ENCODE measurements at regions not wholly inside any gene's neighbourhood (a gene's known extent, or its start where the extent isn't known, plus 50 kb on each side); places are given as distances from the start of the nearest gene placed in this dataset.

DNA sequence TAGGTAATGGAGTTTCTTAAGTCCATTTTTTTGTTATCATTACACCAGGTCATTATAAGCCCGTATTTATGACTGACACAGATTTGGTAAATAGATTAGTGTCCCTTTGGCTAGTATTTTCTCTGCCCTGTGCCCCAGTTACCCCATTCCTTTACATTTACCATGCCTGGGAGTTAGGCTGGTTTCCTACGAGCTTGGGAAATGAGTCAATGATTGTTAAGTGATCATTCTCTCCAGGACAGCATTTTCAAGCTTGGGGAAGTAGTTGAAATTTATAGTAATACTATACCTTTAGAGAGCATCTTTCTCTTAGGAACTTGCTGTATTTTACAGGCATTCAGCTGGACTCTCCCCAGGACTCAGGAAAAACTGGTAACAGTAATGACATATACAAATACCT is 573.1 kb downstream of the TLE4 start:
- no peak for TF ChIP-seq ZNF274 (IDR thresholded peaks at IDR 0.05; ENCODE audit: low read depth, low read length)
- no peak overlapping the region for H3K4me3 ChIP-seq (ENCODE audit: low read length)

DNA sequence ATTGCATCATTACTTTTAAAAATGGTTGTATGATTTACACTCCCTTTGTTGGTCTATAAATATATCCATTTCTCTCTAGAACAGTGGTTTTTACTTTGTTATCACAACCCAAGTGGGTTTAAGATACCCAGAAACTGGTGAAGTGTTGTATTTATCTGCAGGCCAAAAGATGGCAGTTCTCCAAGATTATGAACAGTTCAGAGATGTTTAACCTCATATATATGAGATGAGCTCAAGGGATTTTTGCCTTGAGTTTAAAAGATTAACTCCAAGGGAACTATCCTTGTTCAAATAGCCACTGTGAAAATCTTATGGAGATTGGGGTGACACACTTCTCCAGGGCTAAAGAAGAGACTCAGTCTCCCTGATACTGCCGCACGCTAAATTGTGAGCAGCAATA is 572.6 kb downstream of the TLE4 start:
- TF ChIP-seq ZNF274 (IDR thresholded peaks at IDR 0.05; ENCODE audit: low read depth, low read length) = no peak
- H3K4me3 ChIP-seq (ENCODE audit: low read length) = no peak overlapping the region

DNA sequence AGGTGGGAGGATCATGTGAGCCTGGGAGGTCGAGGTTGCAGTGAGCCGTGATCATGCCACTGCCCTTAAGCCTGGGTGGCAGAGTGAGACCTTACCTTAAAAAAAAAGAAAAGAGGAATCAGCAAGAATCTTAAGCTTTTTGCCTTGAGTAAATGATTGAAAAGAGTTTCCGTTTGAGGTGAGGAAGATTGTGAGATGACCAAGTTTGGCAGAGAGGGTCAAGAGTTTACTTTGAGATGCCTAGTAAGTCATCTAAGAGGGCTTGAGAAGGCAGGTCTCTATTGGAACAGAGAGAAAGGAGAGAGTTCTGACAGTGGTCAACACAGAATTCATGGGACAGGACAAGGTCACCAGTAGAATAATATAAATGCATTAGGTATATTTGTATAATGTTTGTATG is 572.1 kb downstream of the TLE4 start:
- no peak overlapping the region for H3K4me3 ChIP-seq (ENCODE audit: low read length)
- TF ChIP-seq ZNF274 (IDR thresholded peaks at IDR 0.05; ENCODE audit: low read depth, low read length) = no peak

DNA sequence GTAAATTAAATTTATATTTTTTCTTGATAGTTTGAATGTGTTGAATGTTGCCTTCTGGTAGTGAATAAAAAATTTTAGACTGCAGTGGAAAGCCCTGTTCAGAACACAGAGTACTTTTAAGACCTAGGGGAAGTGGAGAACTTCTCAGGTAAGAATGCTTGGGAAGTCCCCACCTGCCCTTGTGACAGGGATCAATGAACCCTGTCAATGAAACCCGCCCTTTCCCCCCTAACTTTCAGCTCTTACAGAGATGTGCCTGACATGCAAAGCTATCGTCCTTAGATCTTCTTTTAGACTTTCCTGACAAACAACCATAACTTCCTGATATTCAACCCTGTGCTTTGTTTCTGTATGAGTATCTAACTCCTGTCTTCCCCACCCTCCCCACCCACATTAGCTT is 562.7 kb downstream of the TLE4 start:
- H3K4me3 ChIP-seq (ENCODE audit: low read length) = no peak overlapping the region
- no peak for TF ChIP-seq ZNF274 (IDR thresholded peaks at IDR 0.05; ENCODE audit: low read depth, low read length)

DNA sequence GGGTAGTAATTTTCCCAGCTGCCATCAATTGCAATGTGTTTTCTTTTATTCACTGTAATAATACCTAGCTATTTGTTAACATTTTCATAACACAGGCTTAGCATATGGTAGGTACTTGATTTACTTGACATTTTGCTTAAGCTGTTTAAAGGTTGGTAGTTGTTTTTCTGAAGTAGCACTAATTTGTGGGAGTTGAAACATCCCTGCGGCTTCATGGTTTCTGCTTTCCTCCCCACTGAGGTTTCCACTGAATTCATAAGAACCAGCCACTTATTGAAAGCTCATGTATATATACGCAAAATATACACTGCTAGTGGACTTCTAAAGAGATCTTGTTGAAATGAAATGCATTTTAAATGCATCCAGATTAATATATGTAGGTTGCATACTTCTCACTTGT is 559.9 kb downstream of the TLE4 start:
- no peak overlapping the region for H3K4me3 ChIP-seq (ENCODE audit: low read length)
- no peak for TF ChIP-seq ZNF274 (IDR thresholded peaks at IDR 0.05; ENCODE audit: low read depth, low read length)

DNA sequence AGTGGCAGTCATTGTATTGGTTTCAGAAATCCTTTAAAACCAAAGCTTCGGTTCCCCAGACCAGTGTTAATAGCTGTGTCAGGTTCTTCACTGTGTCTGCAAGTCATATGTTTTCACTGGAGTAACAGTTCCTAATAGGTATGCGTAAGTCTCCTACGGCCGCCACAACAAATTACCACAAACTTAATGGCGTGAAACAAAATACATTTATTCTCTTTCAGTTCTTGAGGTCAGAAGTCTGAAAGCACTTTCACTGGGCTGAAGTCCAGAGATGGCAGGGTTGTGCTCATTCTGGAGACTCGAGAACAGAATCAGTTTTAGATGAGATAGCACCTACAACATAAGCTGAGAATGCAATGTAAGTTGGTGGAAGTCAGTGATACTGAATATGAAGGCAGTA is 556.2 kb downstream of the TLE4 start:
- no peak overlapping the region for H3K4me3 ChIP-seq (ENCODE audit: low read length)
- no peak for TF ChIP-seq ZNF274 (IDR thresholded peaks at IDR 0.05; ENCODE audit: low read depth, low read length)

DNA sequence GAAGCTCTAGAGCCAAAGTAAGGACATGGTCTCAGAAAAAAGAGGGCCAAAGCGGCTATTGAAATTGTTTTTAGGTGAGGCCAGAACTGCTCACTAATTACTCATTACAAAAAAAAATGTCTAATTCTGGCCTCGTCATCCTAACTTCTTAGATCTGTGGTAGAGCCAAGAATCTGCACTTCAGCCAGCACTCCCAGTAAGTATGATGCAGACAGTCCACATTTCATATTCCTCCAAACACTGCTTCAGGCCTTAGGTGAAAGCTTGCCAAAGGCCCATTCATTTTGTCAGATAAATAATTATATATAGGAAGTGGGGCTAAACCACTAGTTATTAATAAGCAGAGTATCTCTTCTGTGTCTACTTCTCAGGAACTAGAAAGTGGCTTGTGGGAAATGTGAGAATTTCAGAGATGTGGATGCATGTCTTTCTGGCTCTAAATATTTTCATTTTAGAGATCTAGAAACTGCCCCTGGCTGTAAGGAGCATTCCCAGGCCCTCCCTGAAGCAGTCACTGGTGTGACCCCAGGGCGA is 554.0 kb downstream of the TLE4 start:
- TF ChIP-seq ZNF274 (IDR thresholded peaks at IDR 0.05; ENCODE audit: low read depth, low read length) = no peak
- H3K4me3 ChIP-seq (ENCODE audit: low read length) = no peak overlapping the region

DNA sequence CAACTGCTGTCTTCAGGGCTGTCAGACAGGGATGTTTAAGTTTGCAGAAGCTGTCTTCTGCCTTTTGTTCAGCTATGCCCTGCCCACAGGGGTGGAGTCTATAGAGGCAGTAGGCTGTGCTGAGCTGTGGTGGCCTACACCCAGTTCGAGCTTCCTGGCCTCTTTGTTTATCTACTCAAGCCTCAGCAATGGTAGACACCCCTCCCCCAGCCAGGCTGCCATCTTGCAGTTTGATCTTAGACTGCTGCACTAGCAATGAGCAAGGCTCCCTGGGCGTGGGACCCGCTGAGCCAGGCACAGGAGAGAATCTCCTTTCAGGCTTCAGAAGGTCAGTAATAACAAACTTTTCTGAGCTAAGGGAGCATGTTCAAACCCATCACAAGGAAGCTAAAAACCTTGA is 545.3 kb downstream of the TLE4 start:
- no peak overlapping the region for H3K4me3 ChIP-seq (ENCODE audit: low read length)
- TF ChIP-seq ZNF274 (IDR thresholded peaks at IDR 0.05; ENCODE audit: low read depth, low read length) = no peak

DNA sequence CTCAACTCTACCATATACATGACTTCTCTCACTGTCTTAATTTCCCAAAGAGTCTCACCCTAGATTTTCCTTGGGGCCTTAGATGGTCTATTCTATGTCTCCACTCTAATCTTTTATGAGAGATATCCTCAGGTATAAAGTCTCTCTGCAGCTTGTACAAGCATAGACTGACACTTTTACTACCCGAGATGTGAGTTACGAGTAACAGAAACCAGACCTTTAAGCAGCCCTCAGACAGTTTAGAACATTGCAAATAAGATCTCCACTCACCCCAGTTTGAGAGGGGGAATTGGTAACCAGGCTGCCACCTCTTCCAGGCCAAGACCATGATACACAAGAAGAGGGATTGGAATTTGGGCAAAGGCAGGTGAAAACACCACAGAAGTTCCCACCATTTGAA is 542.5 kb downstream of the TLE4 start:
- H3K4me3 ChIP-seq (ENCODE audit: low read length) = no peak overlapping the region
- TF ChIP-seq ZNF274 (IDR thresholded peaks at IDR 0.05; ENCODE audit: low read depth, low read length) = no peak

DNA sequence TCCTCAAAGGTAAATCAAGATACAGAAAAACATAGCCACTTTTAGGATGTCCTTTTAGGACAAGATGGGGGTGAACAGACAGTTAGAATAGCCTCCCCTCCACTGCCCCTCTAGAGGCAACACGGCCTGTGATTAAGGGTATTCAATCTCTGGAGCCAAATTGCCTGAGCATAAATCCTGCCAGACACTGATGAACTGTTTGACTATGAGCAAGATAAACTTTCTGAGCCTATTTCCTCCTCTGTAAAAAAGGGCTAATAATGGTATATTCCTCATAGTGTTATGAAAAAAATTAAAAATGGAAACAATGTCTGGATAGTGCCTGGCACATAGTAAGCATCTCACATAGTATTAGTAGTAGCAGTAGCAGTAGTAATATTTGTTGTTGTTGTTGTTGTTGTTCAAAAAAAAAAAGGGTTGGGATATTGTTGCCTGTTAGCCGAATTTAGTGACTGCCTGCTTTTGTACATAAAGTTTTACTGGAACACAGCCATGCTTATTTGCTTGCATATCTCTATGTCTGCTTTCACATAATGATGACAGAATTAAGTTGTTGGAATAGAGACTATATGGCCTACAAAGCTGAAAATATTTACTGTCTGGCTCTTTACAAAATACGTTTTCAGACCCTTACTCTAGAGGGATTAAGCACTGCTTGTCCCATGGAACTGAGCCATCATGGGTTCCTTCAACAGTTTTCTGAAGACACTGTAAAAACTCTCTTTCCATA is 536.3 kb downstream of the TLE4 start:
- no peak for TF ChIP-seq ZNF274 (IDR thresholded peaks at IDR 0.05; ENCODE audit: low read depth, low read length)
- no peak overlapping the region for H3K4me3 ChIP-seq (ENCODE audit: low read length)

DNA sequence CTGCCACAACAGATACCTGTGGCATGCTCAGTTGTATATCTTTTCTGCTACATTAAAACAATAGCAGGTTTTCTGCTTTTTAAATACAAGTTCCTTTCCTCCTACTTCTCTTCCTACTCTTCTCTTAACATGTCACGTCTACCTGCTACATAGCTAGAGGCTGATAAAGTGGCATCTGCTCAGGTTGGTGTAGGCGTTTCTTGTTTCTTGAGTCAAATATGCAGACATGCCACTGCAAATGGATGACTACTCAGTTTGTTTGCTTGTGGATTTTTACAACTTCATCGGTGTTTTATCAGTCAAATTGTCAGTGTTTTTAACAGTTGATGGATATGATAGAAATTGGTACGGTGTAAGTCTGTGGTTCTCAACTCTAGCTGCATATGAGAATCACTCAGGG is 525.7 kb downstream of the TLE4 start:
- H3K4me3 ChIP-seq (ENCODE audit: low read length) = no peak overlapping the region
- TF ChIP-seq ZNF274 (IDR thresholded peaks at IDR 0.05; ENCODE audit: low read depth, low read length) = no peak

DNA sequence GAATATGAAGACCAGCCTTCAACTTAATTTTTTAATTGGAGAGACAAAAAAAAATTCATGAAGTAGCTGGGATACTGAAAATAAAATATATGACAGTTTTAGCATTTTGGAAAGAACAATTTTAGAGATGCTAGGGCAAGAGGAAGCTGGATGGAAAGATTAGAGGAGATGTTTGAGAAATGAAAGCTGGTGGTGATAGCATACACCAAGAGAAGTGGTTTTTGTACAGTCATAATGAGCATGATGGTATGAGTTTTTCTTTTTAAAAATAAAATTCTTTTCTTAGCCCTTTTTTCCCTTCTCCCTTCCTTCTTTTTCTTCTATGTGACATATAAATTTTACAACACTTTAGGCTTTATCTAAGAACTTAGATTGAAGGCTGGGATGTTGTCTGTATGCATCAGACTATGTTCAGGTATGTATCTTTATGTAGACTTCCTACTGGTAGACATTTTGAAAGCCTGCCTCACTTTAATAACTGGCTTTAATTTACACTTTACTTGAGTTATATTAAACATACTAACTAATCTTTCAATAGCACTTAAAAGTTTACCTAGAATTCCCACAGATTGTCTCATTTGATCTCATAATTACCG is 522.5 kb downstream of the TLE4 start:
- no peak overlapping the region for H3K4me3 ChIP-seq (ENCODE audit: low read length)
- TF ChIP-seq ZNF274 (IDR thresholded peaks at IDR 0.05; ENCODE audit: low read depth, low read length) = no peak

DNA sequence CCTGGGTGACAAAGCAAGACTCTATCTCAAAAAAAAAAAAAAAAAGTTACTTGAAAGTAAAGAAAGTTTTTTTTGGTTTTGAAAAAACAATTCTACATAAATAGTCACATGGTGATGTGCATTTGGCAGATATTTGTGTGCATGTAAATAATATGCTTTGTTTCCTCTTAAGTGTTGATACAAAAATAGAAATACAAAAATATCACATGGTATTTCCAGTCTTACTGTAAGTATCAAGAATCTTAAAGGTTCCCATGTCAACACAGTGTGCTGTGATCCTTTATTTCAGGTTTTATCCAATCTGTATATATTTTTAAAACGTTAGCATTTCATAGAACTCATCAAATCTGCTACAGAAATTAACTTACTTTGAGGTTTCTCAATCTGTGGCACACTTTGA is 521.9 kb downstream of the TLE4 start:
- TF ChIP-seq ZNF274 (IDR thresholded peaks at IDR 0.05; ENCODE audit: low read depth, low read length) = no peak
- no peak overlapping the region for H3K4me3 ChIP-seq (ENCODE audit: low read length)

DNA sequence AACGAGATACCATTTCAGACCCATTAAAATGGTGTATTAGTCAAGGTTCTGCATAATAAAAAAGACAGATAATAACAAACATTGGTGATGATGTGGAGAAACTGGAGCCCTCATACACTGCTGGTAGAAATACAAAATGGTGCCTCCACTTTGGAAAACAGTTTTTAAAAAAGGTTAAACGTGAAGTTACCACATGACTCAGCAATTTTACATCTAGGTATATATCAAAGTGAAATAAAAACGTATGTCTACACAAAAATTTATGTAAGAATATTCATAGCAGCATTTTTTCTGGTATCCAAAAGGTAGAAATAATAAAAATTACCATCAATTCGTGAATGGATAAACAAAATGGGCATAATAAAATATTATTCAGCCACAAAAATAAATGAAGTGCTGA is 519.8 kb downstream of the TLE4 start:
- TF ChIP-seq ZNF274 (IDR thresholded peaks at IDR 0.05; ENCODE audit: low read depth, low read length) = no peak
- H3K4me3 ChIP-seq (ENCODE audit: low read length) = no peak overlapping the region

DNA sequence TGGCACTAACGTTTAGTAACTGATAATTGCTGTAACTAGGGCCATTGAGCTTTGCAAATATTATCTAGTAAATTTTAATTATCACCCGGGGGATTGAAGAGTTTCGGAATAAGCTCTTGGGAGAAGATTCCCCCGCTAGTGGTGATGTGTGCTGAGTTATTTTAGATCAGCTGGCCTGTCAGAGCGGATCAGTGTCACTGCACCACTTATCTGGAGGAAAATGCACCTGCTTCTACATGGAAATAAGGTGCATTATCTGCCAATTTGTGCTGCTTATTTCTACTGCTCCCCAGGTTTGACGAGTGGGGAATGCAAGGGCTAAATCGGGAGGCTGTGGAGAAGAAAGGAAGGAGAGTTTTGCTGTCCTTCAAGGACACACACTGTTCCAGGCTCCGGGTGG is 518.6 kb downstream of the TLE4 start:
- H3K4me3 ChIP-seq (ENCODE audit: low read length) = no peak overlapping the region
- no peak for TF ChIP-seq ZNF274 (IDR thresholded peaks at IDR 0.05; ENCODE audit: low read depth, low read length)

Data from GM08714 (cell line).